Nephron progenitor cell (in vitro differentiated cells): ENCODE measurements at regions not wholly inside any gene's neighbourhood (a gene's known extent, or its start where the extent isn't known, plus 50 kb on each side); places are given as distances from the start of the nearest gene placed in this dataset.
"Not testable (repeated sequence)": the region's sequence is repeated elsewhere in the genome, so short reads cannot be mapped to it uniquely, and the experiment has no call there.

Source experiments
- DNase-seq: peaks from one replicate; pipeline ENCODE4 v3.0.0; 2021
- H3K27ac Mint-ChIP-seq: 2 replicates; pipeline ENCODE4 v1.8.0; 2021; ENCODE audit warnings: mild to moderate bottlenecking, moderate library complexity, mixed read lengths
- H3K27me3 Mint-ChIP-seq: 2 replicates; pipeline ENCODE4 v1.8.0; 2021; ENCODE audit warnings: mild to moderate bottlenecking, low read depth, mixed read lengths; ENCODE audit not compliant: poor library complexity
- H3K36me3 Mint-ChIP-seq: 2 replicates; pipeline ENCODE4 v1.8.0; 2021; ENCODE audit warnings: low read depth, mixed read lengths
- H3K4me1 Mint-ChIP-seq: 2 replicates; pipeline ENCODE4 v1.8.0; 2021; ENCODE audit warnings: mixed read lengths
- H3K4me3 Mint-ChIP-seq: 2 replicates; pipeline ENCODE4 v1.8.0; 2021; ENCODE audit warnings: mild to moderate bottlenecking, moderate library complexity, mixed read lengths
- H3K9me3 Mint-ChIP-seq: 2 replicates; pipeline ENCODE4 v1.8.0; 2021; ENCODE audit warnings: mild to moderate bottlenecking, moderate library complexity, mixed read lengths
- CTCF ChIP-seq: fragments of 200-600 bp; sonication (generic); IDR thresholded peaks from 2 replicates; pipeline ENCODE4 v1.5.0; 2021; ENCODE audit warnings: antibody characterized with exemption

- no peak for DNase-seq
- no peak for TF ChIP-seq CTCF
Observed at GRCh38 chr5:90056911-90057705, 352.4 kb downstream of the CETN3 start.

GRCh38 chr5:90055831-90056328, 353.7 kb downstream of the CETN3 start:
- no peaks in the 10 kb centered on the region for H3K36me3 Mint-ChIP-seq
- DNase-seq, result no peak
- TF ChIP-seq CTCF, result no peak

More at GRCh38 chr5:90056911-90057705, 352.4 kb downstream of the CETN3 start:
- Mint-ChIP-seq H3K4me3 (no peak overlapping the region), H3K27me3 (no peaks in the 10 kb centered on the region), H3K9me3 (peaks cover 5% of the 10 kb centered on the region), H3K4me1 (peaks cover 4% of the 10 kb centered on the region), H3K27ac (no peak overlapping the region), H3K36me3 (no peaks in the 10 kb centered on the region)

GRCh38 chr5:90054612-90055011, 354.9 kb downstream of the CETN3 start:
- Mint-ChIP-seq H3K36me3 (no peaks in the 10 kb centered on the region), H3K4me1 (peaks cover 4% of the 10 kb centered on the region), H3K4me3 (no peak overlapping the region), H3K27me3 (no peaks in the 10 kb centered on the region), H3K27ac (no peak overlapping the region), H3K9me3 (peaks cover 5% of the 10 kb centered on the region)
- no peak for TF ChIP-seq CTCF
- DNase-seq, result no peak

More at GRCh38 chr5:90055831-90056328, 353.7 kb downstream of the CETN3 start:
- peak overlapping the region; percentile 70 for H3K27ac Mint-ChIP-seq
- H3K9me3 Mint-ChIP-seq, result peaks cover 5% of the 10 kb centered on the region
- no peak overlapping the region for H3K4me3 Mint-ChIP-seq
- H3K4me1 Mint-ChIP-seq, result peaks cover 4% of the 10 kb centered on the region
- no peaks in the 10 kb centered on the region for H3K27me3 Mint-ChIP-seq

- Mint-ChIP-seq H3K36me3 (peaks cover 4% of the 10 kb centered on the region), H3K9me3 (peaks cover 4% of the 10 kb centered on the region), H3K4me1 (peaks cover 4% of the 10 kb centered on the region), H3K27ac (no peak overlapping the region), H3K27me3 (no peaks in the 10 kb centered on the region), H3K4me3 (no peak overlapping the region)
- TF ChIP-seq CTCF, result no peak
- DNase-seq, result no peak
Observed at GRCh38 chr5:90051756-90052155, 357.8 kb downstream of the CETN3 start.

- H3K9me3 Mint-ChIP-seq, result peaks cover 14% of the 10 kb centered on the region
- H3K36me3 Mint-ChIP-seq, result peaks cover 5% of the 10 kb centered on the region
- no peak overlapping the region for H3K4me3 Mint-ChIP-seq
- no peak overlapping the region for H3K27ac Mint-ChIP-seq
- H3K27me3 Mint-ChIP-seq, result no peaks in the 10 kb centered on the region
- TF ChIP-seq CTCF, result no peak
- DNase-seq, result no peak
- H3K4me1 Mint-ChIP-seq, result no peaks in the 10 kb centered on the region
Observed at GRCh38 chr5:90050103-90050502, 359.5 kb downstream of the CETN3 start.

GRCh38 chr5:90047113-90047512, 362.4 kb downstream of the CETN3 start:
- H3K36me3 Mint-ChIP-seq, result peaks cover 5% of the 10 kb centered on the region
- no peaks in the 10 kb centered on the region for H3K27me3 Mint-ChIP-seq
- H3K27ac Mint-ChIP-seq, result no peak overlapping the region
- H3K4me3 Mint-ChIP-seq, result no peak overlapping the region
- no peak for TF ChIP-seq CTCF
- H3K4me1 Mint-ChIP-seq, result no peaks in the 10 kb centered on the region
- no peak for DNase-seq
- peaks cover 34% of the 10 kb centered on the region for H3K9me3 Mint-ChIP-seq

- not testable (repeated sequence) for H3K36me3 Mint-ChIP-seq, H3K27ac Mint-ChIP-seq, H3K4me1 Mint-ChIP-seq, DNase-seq, H3K4me3 Mint-ChIP-seq, H3K27me3 Mint-ChIP-seq
- peaks cover 42% of the 10 kb centered on the region for H3K9me3 Mint-ChIP-seq
Observed at GRCh38 chr5:90040082-90040481, 369.5 kb downstream of the CETN3 start.
